MCF 10A (cell line): ENCODE measurements at regions not wholly inside any gene's neighbourhood (a gene's known extent, or its start where the extent isn't known, plus 50 kb on each side); places are given as distances from the start of the nearest gene placed in this dataset.

Source experiments
- BruUV-seq: library from RNA; stranded (reverse); fragments of 400-500 nt; replicated peaks from 2 replicates; lab custom pipeline; 2021; lab: Mats Ljungman, UMichigan
- CTCF ChIA-PET: fragments of 300-600 bp; sonication (Branson Sonifier 250); formaldehyde crosslinking; extraction: SDS; loops from one replicate; lab custom pipeline; 2021; ENCODE audit warnings: antibody characterized with exemption, inconsistent platforms; lab: Yijun Ruan, JAX
- POLR2A ChIA-PET: fragments of 300-600, 350-650 bp; sonication (Branson Sonifier 250); formaldehyde crosslinking; extraction: SDS; loops from one replicate; lab custom pipeline; 2020; ENCODE audit warnings: antibody characterized with exemption, inconsistent platforms; lab: Yijun Ruan, JAX
- DNase-seq: peaks from one replicate; pipeline ENCODE4 v3.0.0-alpha.2; 2018; ENCODE audit not compliant: unreplicated experiment
- H3K27ac Mint-ChIP-seq: one replicate; pipeline ENCODE4 v1.8.0; 2022; ENCODE audit warnings: mild to moderate bottlenecking, low read depth, mixed read lengths; ENCODE audit not compliant: unreplicated experiment
- H3K27me3 Mint-ChIP-seq: one replicate; pipeline ENCODE4 v1.8.0; 2022; ENCODE audit warnings: mixed read lengths; ENCODE audit not compliant: insufficient read depth, unreplicated experiment
- H3K36me3 Mint-ChIP-seq: one replicate; pipeline ENCODE4 v1.8.0; 2022; ENCODE audit warnings: mild to moderate bottlenecking, moderate library complexity, mixed read lengths; ENCODE audit not compliant: insufficient read depth, unreplicated experiment
- H3K4me1 Mint-ChIP-seq: one replicate; pipeline ENCODE4 v1.8.0; 2022; ENCODE audit warnings: mixed read lengths; ENCODE audit not compliant: insufficient read depth, unreplicated experiment
- H3K4me3 Mint-ChIP-seq: one replicate; pipeline ENCODE4 v1.8.0; 2022; ENCODE audit warnings: mild to moderate bottlenecking, moderate library complexity, mixed read lengths; ENCODE audit not compliant: unreplicated experiment
- H3K9me3 Mint-ChIP-seq: one replicate; pipeline ENCODE4 v1.8.0; 2022; ENCODE audit warnings: mixed read lengths; ENCODE audit not compliant: unreplicated experiment
- CTCF ChIP-seq: fragments of 200-600 bp; IDR thresholded peaks from one replicate; pipeline ENCODE4 v1.8.0; 2022; ENCODE audit warnings: antibody characterized with exemption, mild to moderate bottlenecking; ENCODE audit not compliant: unreplicated experiment
- intact Hi-C: fragments of 100-400 bp; cut with micrococcal nuclease; formaldehyde crosslinking; loops from 2 replicates; pipeline ENCODE4 v1.14.1; 2022

- no TSS peak for BruUV-seq
- intact Hi-C loops = no loop called here
- no peak for TF ChIP-seq CTCF
- Mint-ChIP-seq H3K9me3 (no peaks in the 10 kb centered on the region), H3K4me1 (no peaks in the 10 kb centered on the region), H3K27ac (no peak overlapping the region), H3K36me3 (no peaks in the 10 kb centered on the region), H3K27me3 (peaks cover 17% of the 10 kb centered on the region), H3K4me3 (no peak overlapping the region)
- POLR2A ChIA-PET = no interaction called here
- CTCF ChIA-PET = interaction anchor here (0.5 to 0.7 kb wide), 2 partner anchors 49 to 114 kb away, joined by 4 read pairs; no protein-coding TSS in a partner anchor
- DNase-seq = no peak
These were observed 393.5 kb downstream of the RAD51AP2 start for GRCh38 chr2:17124575-17125318.

DNA sequence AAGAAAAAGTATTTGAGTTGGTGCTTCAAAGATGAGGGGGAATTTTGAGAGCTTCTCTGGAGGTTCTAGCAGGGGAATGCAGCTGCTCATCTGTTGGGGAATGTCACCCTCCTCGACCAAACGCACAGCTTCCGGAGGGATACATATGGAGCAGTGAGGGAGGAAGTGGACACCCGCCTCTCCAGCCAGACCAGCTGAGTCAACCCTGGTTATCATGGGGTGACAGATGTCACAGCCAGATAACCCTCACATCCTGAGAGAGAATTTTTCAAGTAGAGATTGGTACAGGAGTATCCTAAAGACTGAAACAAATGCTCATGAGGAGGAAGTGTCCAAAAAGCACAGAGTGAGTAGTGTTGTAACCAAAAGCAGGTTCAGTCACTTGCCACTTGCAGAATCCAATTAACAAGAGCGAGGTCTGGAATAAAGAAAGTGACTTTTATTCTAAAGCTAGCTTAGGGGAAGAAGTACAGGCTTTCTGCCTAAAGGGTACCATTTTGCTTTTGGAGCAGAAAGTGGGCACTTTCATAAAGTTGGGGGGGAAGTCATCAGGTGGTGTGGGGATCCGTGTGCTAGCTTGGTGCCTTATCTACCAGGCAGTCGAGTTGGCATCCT is 395.2 kb downstream of the RAD51AP2 start:
- DNase-seq = no peak
- Mint-ChIP-seq H3K27ac (no peak overlapping the region), H3K36me3 (no peaks in the 10 kb centered on the region), H3K4me3 (no peak overlapping the region), H3K4me1 (no peaks in the 10 kb centered on the region), H3K9me3 (no peaks in the 10 kb centered on the region), H3K27me3 (peaks cover 17% of the 10 kb centered on the region)
- POLR2A ChIA-PET = no interaction called here
- no peak for TF ChIP-seq CTCF
- CTCF ChIA-PET = interaction anchor here (0.7 kb wide), 1 partner anchor 347 kb away, joined by 3 read pairs; no protein-coding TSS in a partner anchor
- BruUV-seq = no TSS peak
- intact Hi-C loops = no loop called here

DNA sequence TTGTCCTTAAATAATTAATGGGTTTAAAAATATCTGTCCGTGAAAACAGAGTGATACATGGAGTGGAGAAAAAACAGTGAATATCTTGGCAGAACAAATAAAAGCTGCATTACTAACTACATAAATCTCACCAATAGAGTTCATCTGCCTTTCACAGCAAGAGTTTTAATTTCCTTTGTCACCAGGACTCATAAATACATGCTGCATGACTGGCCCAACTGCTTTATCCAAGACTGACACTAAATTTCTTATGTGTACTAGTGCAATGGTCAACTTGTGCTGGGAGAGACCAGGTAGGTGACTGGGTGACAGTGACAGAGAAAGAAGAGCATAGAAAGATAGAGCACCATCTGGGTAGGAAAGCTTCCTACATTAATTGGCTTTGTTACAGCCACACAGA is 402.8 kb downstream of the RAD51AP2 start:
- Mint-ChIP-seq H3K9me3 (no peaks in the 10 kb centered on the region), H3K27me3 (no peaks in the 10 kb centered on the region), H3K4me3 (no peak overlapping the region), H3K4me1 (no peaks in the 10 kb centered on the region), H3K36me3 (no peaks in the 10 kb centered on the region), H3K27ac (no peak overlapping the region)
- BruUV-seq = no TSS peak
- ChIA-PET CTCF (no interaction called here), POLR2A (no interaction called here)
- no peak for DNase-seq
- intact Hi-C loops = no loop called here
- TF ChIP-seq CTCF = no peak

DNA sequence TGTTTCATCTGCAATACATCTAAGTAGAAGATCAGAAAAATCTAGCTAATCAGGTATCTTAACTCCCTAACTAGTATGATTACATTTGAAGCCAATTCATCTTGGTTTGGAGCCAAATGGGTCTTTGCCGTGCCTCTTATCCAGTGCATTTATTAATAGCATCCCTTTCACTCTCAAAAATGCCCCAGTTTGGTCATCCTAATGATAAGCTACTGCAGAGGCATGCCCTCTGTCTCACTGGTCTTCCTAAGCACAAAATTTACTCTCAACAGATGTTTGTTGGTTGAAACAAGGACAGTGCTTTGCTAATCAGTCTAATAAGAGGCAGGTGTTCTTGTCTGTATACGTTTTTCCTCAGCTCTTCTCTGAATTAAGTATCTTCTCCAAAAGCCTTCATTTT is 403.2 kb downstream of the RAD51AP2 start:
- CTCF ChIA-PET = interaction anchor here (0.7 kb wide), 1 partner anchor 12 kb away, joined by 4 read pairs; no protein-coding TSS in a partner anchor
- no peak overlapping the region for H3K27ac Mint-ChIP-seq
- no peaks in the 10 kb centered on the region for H3K4me1 Mint-ChIP-seq
- no peaks in the 10 kb centered on the region for H3K36me3 Mint-ChIP-seq
- no peak overlapping the region for H3K4me3 Mint-ChIP-seq
- POLR2A ChIA-PET = no interaction called here
- H3K27me3 Mint-ChIP-seq = no peaks in the 10 kb centered on the region
- DNase-seq = no peak
- intact Hi-C loops = no loop called here
- no peak for TF ChIP-seq CTCF
- no peaks in the 10 kb centered on the region for H3K9me3 Mint-ChIP-seq
- BruUV-seq = no TSS peak
